Adipocyte (in vitro differentiated cells): ENCODE measurements at regions not wholly inside any gene's neighbourhood (a gene's known extent, or its start where the extent isn't known, plus 50 kb on each side); places are given as distances from the start of the nearest gene placed in this dataset.
"Not testable (repeated sequence)": the region's sequence is repeated elsewhere in the genome, so short reads cannot be mapped to it uniquely, and the experiment has no call there.

Source experiments
- DNase-seq: peaks from one replicate; pipeline ENCODE4 v3.0.0-alpha.2; 2015; ENCODE audit warnings: low read depth
- H3K27me3 ChIP-seq: replicated peaks from 2 replicates; pipeline ENCODE4 v1.7.0; 2013; ENCODE audit warnings: mild to moderate bottlenecking, low read length, moderate library complexity; ENCODE audit not compliant: control insufficient read depth, insufficient read depth
- H3K36me3 ChIP-seq: 2 replicates; pipeline ENCODE4 v1.7.0; 2013; ENCODE audit warnings: low read length, mild to moderate bottlenecking, moderate library complexity; ENCODE audit not compliant: control insufficient read depth, insufficient read depth, severe bottlenecking
- H3K4me1 ChIP-seq: 2 replicates; pipeline ENCODE4 v1.7.0; 2013; ENCODE audit warnings: mild to moderate bottlenecking, low read length, moderate library complexity; ENCODE audit not compliant: control insufficient read depth, insufficient read depth
- H3K4me3 ChIP-seq: 2 replicates; pipeline ENCODE4 v1.7.0; 2013; ENCODE audit warnings: mild to moderate bottlenecking, low read length, moderate library complexity
- H3K9ac ChIP-seq: 2 replicates; pipeline ENCODE4 v1.7.0; 2013; ENCODE audit warnings: mild to moderate bottlenecking, low read length, moderate library complexity
- H3K9me3 ChIP-seq: 2 replicates; pipeline ENCODE4 v1.7.0; 2013; ENCODE audit warnings: mild to moderate bottlenecking, low read length, moderate library complexity; ENCODE audit not compliant: control insufficient read depth

- Histone ChIP-seq H3K27me3 (no peaks in the 10 kb centered on the region), H3K9me3 (no peaks in the 10 kb centered on the region), H3K9ac (no peak overlapping the region), H3K4me1 (no peaks in the 10 kb centered on the region), H3K4me3 (no peak overlapping the region), H3K36me3 (no peaks in the 10 kb centered on the region)
- no peak for DNase-seq
Measured at GRCh38 chr4:95898226-95898625, 58.3 kb downstream of the PDHA2 start.

- Histone ChIP-seq H3K9ac (no peak overlapping the region), H3K27me3 (no peaks in the 10 kb centered on the region), H3K36me3 (no peaks in the 10 kb centered on the region), H3K4me1 (no peaks in the 10 kb centered on the region), H3K4me3 (no peak overlapping the region), H3K9me3 (no peaks in the 10 kb centered on the region)
- DNase-seq = no peak
Measured at GRCh38 chr4:95909211-95909610, 69.3 kb downstream of the PDHA2 start.

GRCh38 chr4:95910749-95911148, 70.9 kb downstream of the PDHA2 start:
- Histone ChIP-seq H3K4me3 (no peak overlapping the region), H3K9me3 (no peaks in the 10 kb centered on the region), H3K36me3 (no peaks in the 10 kb centered on the region), H3K9ac (no peak overlapping the region), H3K27me3 (no peaks in the 10 kb centered on the region), H3K4me1 (no peaks in the 10 kb centered on the region)
- DNase-seq = no peak

GRCh38 chr4:95921470-95921869, 81.6 kb downstream of the PDHA2 start:
- no peak overlapping the region for H3K9ac ChIP-seq
- no peaks in the 10 kb centered on the region for H3K9me3 ChIP-seq
- no peaks in the 10 kb centered on the region for H3K4me1 ChIP-seq
- no peak for DNase-seq
- H3K36me3 ChIP-seq = no peaks in the 10 kb centered on the region
- H3K4me3 ChIP-seq = no peak overlapping the region
- H3K27me3 ChIP-seq = no peaks in the 10 kb centered on the region

GRCh38 chr4:95929448-95930064, 89.7 kb downstream of the PDHA2 start:
- no peaks in the 10 kb centered on the region for H3K27me3 ChIP-seq
- H3K36me3 ChIP-seq = no peaks in the 10 kb centered on the region
- no peak overlapping the region for H3K4me3 ChIP-seq
- peaks cover 19% of the 10 kb centered on the region for H3K9me3 ChIP-seq
- DNase-seq = no peak
- no peaks in the 10 kb centered on the region for H3K4me1 ChIP-seq
- H3K9ac ChIP-seq = no peak overlapping the region

- Histone ChIP-seq H3K27me3 (no peaks in the 10 kb centered on the region), H3K4me3 (no peak overlapping the region), H3K4me1 (no peaks in the 10 kb centered on the region), H3K36me3 (no peaks in the 10 kb centered on the region), H3K9me3 (no peaks in the 10 kb centered on the region), H3K9ac (no peak overlapping the region)
- no peak for DNase-seq
Measured at GRCh38 chr4:95939141-95939540, 99.2 kb downstream of the PDHA2 start.

GRCh38 chr4:95949136-95949765, 109.4 kb downstream of the PDHA2 start:
- Histone ChIP-seq H3K4me3 (no peak overlapping the region), H3K9me3 (peaks cover 5% of the 10 kb centered on the region), H3K4me1 (no peaks in the 10 kb centered on the region), H3K27me3 (no peaks in the 10 kb centered on the region), H3K36me3 (no peaks in the 10 kb centered on the region), H3K9ac (no peak overlapping the region)
- DNase-seq = peak; percentile 4

GRCh38 chr4:95949808-95950207, 109.9 kb downstream of the PDHA2 start:
- H3K9ac ChIP-seq = no peak overlapping the region
- H3K9me3 ChIP-seq = peaks cover 5% of the 10 kb centered on the region
- no peaks in the 10 kb centered on the region for H3K27me3 ChIP-seq
- no peaks in the 10 kb centered on the region for H3K4me1 ChIP-seq
- DNase-seq = no peak
- H3K4me3 ChIP-seq = no peak overlapping the region
- no peaks in the 10 kb centered on the region for H3K36me3 ChIP-seq

- not testable (repeated sequence) for H3K27me3 ChIP-seq, H3K36me3 ChIP-seq
Measured at GRCh38 chr4:95952538-95952937, 112.6 kb downstream of the PDHA2 start.

GRCh38 chr4:95956094-95956493, 116.2 kb downstream of the PDHA2 start:
- no peaks in the 10 kb centered on the region for H3K9me3 ChIP-seq
- H3K27me3 ChIP-seq = no peaks in the 10 kb centered on the region
- H3K9ac ChIP-seq = no peak overlapping the region
- no peaks in the 10 kb centered on the region for H3K4me1 ChIP-seq
- DNase-seq = no peak
- H3K36me3 ChIP-seq = no peaks in the 10 kb centered on the region
- H3K4me3 ChIP-seq = no peak overlapping the region

More at GRCh38 chr4:95952538-95952937, 112.6 kb downstream of the PDHA2 start:
- not testable (repeated sequence) for H3K9me3 ChIP-seq, H3K4me1 ChIP-seq, DNase-seq, H3K9ac ChIP-seq, H3K4me3 ChIP-seq

- Histone ChIP-seq H3K9ac (no peak overlapping the region), H3K9me3 (no peaks in the 10 kb centered on the region), H3K4me3 (no peak overlapping the region), H3K36me3 (no peaks in the 10 kb centered on the region), H3K27me3 (no peaks in the 10 kb centered on the region), H3K4me1 (no peaks in the 10 kb centered on the region)
- peak; percentile 5 for DNase-seq
Measured at GRCh38 chr4:95957054-95957453, 117.2 kb downstream of the PDHA2 start.

GRCh38 chr4:95957759-95958158, 117.9 kb downstream of the PDHA2 start:
- DNase-seq = no peak
- H3K4me3 ChIP-seq = no peak overlapping the region
- no peaks in the 10 kb centered on the region for H3K27me3 ChIP-seq
- H3K9ac ChIP-seq = no peak overlapping the region
- no peaks in the 10 kb centered on the region for H3K36me3 ChIP-seq
- H3K4me1 ChIP-seq = no peaks in the 10 kb centered on the region
- H3K9me3 ChIP-seq = no peaks in the 10 kb centered on the region
